GM23248 (cell line): ENCODE measurements at regions not wholly inside any gene's neighbourhood (a gene's known extent, or its start where the extent isn't known, plus 50 kb on each side); places are given as distances from the start of the nearest gene placed in this dataset.

ENCODE experiments used
- DNase-seq: peaks from one replicate; pipeline ENCODE4 v3.0.0-alpha.2; 2015
- H2AFZ ChIP-seq: fragments of 200-600 bp; sonication (generic); 2 replicates; pipeline ENCODE4 v1.6.1; 2016; ENCODE audit warnings: antibody characterized with exemption
- H3F3A ChIP-seq: fragments of 200-600 bp; sonication (generic); 2 replicates; pipeline ENCODE4 v1.6.1; 2016; ENCODE audit warnings: mild to moderate bottlenecking, antibody characterized with exemption, mixed run types; ENCODE audit not compliant: insufficient read depth
- H3K27ac ChIP-seq: fragments of 200-600 bp; sonication (generic); 2 replicates; pipeline ENCODE4 v1.5.1; 2016; ENCODE audit warnings: mild to moderate bottlenecking
- H3K27me3 ChIP-seq: fragments of 200-600 bp; sonication (generic); replicated peaks from 2 replicates; pipeline ENCODE4 v1.6.1; 2016; ENCODE audit warnings: mild to moderate bottlenecking; ENCODE audit not compliant: insufficient read depth
- H3K36me3 ChIP-seq: fragments of 200-600 bp; sonication (generic); 2 replicates; pipeline ENCODE4 v1.6.1; 2016; ENCODE audit warnings: low read depth, mild to moderate bottlenecking
- H3K4me1 ChIP-seq: fragments of 200-600 bp; sonication (generic); 2 replicates; pipeline ENCODE4 v1.6.1; 2016; ENCODE audit warnings: mild to moderate bottlenecking; ENCODE audit not compliant: insufficient read depth
- H3K4me2 ChIP-seq: fragments of 200-600 bp; sonication (generic); one replicate; pipeline ENCODE4 v1.6.1; 2016; ENCODE audit warnings: mild to moderate bottlenecking; ENCODE audit not compliant: unreplicated experiment
- H3K4me3 ChIP-seq: fragments of 200-600 bp; sonication (generic); 2 replicates; pipeline ENCODE4 v1.5.1; 2016; ENCODE audit warnings: mild to moderate bottlenecking
- H3K79me2 ChIP-seq: fragments of 200-600 bp; sonication (generic); 2 replicates; pipeline ENCODE4 v1.6.1; 2016; ENCODE audit warnings: mild to moderate bottlenecking; ENCODE audit not compliant: insufficient read depth
- H3K9ac ChIP-seq: fragments of 200-600 bp; sonication (generic); 2 replicates; pipeline ENCODE4 v1.6.1; 2016; ENCODE audit warnings: mild to moderate bottlenecking
- H3K9me2 ChIP-seq: fragments of 200-600 bp; sonication (generic); 2 replicates; pipeline ENCODE4 v1.6.1; 2016; ENCODE audit warnings: mixed run types, mild to moderate bottlenecking, moderate library complexity; ENCODE audit not compliant: insufficient read depth
- H3K9me3 ChIP-seq: fragments of 200-600 bp; sonication (generic); one replicate; pipeline ENCODE4 v1.6.1; 2017; ENCODE audit warnings: low read depth
- H4K20me1 ChIP-seq: fragments of 200-600 bp; sonication (generic); 2 replicates; pipeline ENCODE4 v1.6.0; 2016; ENCODE audit not compliant: insufficient read depth
- EZH2 ChIP-seq: fragments of 200-600 bp; sonication (generic); IDR thresholded peaks from 2 replicates; pipeline ENCODE4 v1.6.1; 2018; ENCODE audit warnings: antibody characterized with exemption, mild to moderate bottlenecking; ENCODE audit not compliant: insufficient read depth, poor library complexity, severe bottlenecking
- EZH2phosphoT487 ChIP-seq: fragments of 200-600 bp; sonication (generic); IDR thresholded peaks from 2 replicates; pipeline ENCODE4 v1.6.1; 2018; ENCODE audit warnings: antibody characterized with exemption, moderate library complexity, mild to moderate bottlenecking, low read depth; ENCODE audit not compliant: insufficient read depth
- WGBS, 2 experiments: methylation state at CpG; one replicate each; pipeline ENCODE4 v1.1.6; 2015 to 2017; ENCODE audit warnings: low lambda C conversion rate in 2 of 2, low coverage in 1 of 2; ENCODE audit errors: missing lambda C conversion rate in 2 of 2; 5-methylcytosine and 5-hydroxymethylcytosine counted together
- in situ Hi-C: fragments of 300-500 bp; cut with MboI; formaldehyde crosslinking; loops from 2 replicates; pipeline ENCODE4 v1.15.0; 2020

GRCh38 chr13:40460116-40460515, 206.3 kb downstream of the FOXO1 start:
- WGBS, 2 experiments: 28 to 34% methylated on average over 3 of the region's 3 CpGs
- TF ChIP-seq EZH2phosphoT487 (no peak), EZH2 (no peak)
- H3K9ac ChIP-seq: no peak overlapping the region
- no peaks in the 10 kb centered on the region for H3F3A ChIP-seq
- DNase-seq: peak; percentile 32
- H3K79me2 ChIP-seq: no peaks in the 10 kb centered on the region
- H3K27ac ChIP-seq: no peak overlapping the region
- no peak overlapping the region for H3K4me2 ChIP-seq
- H3K4me1 ChIP-seq: no peaks in the 10 kb centered on the region
- H3K4me3 ChIP-seq: no peak overlapping the region
- no peak overlapping the region for H2AFZ ChIP-seq
- no peaks in the 10 kb centered on the region for H3K9me3 ChIP-seq
- no peaks in the 10 kb centered on the region for H3K9me2 ChIP-seq
- no peaks in the 10 kb centered on the region; the same call in 1 of the 2 replicates for H3K27me3 ChIP-seq
- in situ Hi-C loops: no loop called here
- no peaks in the 10 kb centered on the region for H3K36me3 ChIP-seq
- H4K20me1 ChIP-seq: no peaks in the 10 kb centered on the region

DNA sequence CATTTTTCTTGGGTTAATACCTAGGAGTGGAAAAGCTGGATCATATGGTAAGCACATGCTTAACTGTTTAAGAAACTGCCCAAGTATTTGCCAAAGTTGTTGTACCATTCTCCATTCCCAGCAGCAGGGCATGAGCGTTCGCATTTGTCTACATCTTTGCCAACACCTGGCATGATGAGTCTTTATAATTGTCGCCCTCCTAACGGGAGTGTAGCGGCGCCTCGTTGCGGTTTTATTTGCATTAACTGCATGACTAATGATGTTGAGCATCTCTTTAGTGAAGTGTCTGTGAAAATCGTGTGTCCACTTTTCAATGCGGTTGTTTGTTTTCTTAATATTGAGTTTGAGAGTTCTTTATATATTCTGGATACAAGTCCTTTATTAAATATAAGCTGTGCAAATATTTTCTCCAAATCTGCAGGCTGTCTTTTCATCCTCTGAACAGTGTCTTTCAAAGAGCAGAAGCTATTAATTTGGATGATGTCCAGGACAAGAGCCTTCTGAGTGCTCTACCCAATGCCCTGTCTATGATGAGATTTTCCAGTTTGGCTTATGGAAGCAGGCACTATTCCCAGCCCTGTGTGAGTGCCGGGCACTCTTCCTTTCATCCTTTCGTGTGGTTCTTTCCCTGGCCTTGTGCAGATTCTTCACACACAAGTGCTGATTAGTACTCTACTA, 202.0 kb downstream of the FOXO1 start:
- 52% methylated on average over 12 of the region's 12 CpGs for WGBS, 2 experiments
- no peak overlapping the region for H2AFZ ChIP-seq
- no peaks in the 10 kb centered on the region for H3K36me3 ChIP-seq
- H3K9me2 ChIP-seq: no peaks in the 10 kb centered on the region
- no peak overlapping the region for H3K4me2 ChIP-seq
- in situ Hi-C loops: no loop called here
- no peaks in the 10 kb centered on the region for H3F3A ChIP-seq
- H3K4me3 ChIP-seq: no peak overlapping the region
- H4K20me1 ChIP-seq: no peaks in the 10 kb centered on the region
- no peak overlapping the region for H3K9ac ChIP-seq
- H3K27ac ChIP-seq: no peak overlapping the region
- no peak for TF ChIP-seq EZH2
- no peak for TF ChIP-seq EZH2phosphoT487
- H3K4me1 ChIP-seq: no peaks in the 10 kb centered on the region
- no peak for DNase-seq
- H3K9me3 ChIP-seq: no peaks in the 10 kb centered on the region
- no peaks in the 10 kb centered on the region for H3K27me3 ChIP-seq
- no peaks in the 10 kb centered on the region for H3K79me2 ChIP-seq

DNA sequence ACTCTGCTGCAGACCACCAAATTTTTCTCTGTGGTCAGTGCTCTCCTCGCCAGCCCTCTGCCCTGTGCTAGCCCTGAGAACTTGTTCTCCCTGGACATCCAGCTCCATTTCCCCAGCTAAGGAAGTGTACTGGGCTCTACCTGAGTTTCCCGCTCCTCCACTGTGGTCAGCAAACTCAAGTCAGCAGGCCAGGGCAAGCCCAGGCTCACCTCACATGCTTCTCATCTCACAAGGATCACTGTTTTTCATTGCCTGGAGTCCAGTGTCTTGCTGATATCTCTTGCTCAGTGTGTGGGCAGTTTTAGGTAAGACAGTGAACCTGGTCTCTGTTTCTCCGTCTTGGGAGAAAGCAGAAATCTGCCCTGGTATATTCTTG, 201.4 kb downstream of the FOXO1 start:
- no peak overlapping the region for H3K4me2 ChIP-seq
- H3F3A ChIP-seq: no peaks in the 10 kb centered on the region
- no peak overlapping the region for H3K27ac ChIP-seq
- DNase-seq: no peak
- H3K4me1 ChIP-seq: no peaks in the 10 kb centered on the region
- TF ChIP-seq EZH2 (no peak), EZH2phosphoT487 (no peak)
- no peak overlapping the region for H2AFZ ChIP-seq
- H4K20me1 ChIP-seq: no peaks in the 10 kb centered on the region
- no peak overlapping the region for H3K9ac ChIP-seq
- H3K9me2 ChIP-seq: no peaks in the 10 kb centered on the region
- H3K79me2 ChIP-seq: no peaks in the 10 kb centered on the region
- WGBS, 2 experiments: 58 to 74% methylated on average over 3 of the region's 3 CpGs
- in situ Hi-C loops: no loop called here
- H3K36me3 ChIP-seq: no peaks in the 10 kb centered on the region
- H3K27me3 ChIP-seq: no peaks in the 10 kb centered on the region
- H3K9me3 ChIP-seq: no peaks in the 10 kb centered on the region
- no peak overlapping the region for H3K4me3 ChIP-seq

GRCh38 chr13:40466272-40466671, 200.2 kb downstream of the FOXO1 start:
- Histone ChIP-seq H3K79me2 (no peaks in the 10 kb centered on the region), H2AFZ (no peak overlapping the region), H3K4me1 (no peaks in the 10 kb centered on the region), H3F3A (no peaks in the 10 kb centered on the region), H3K36me3 (no peaks in the 10 kb centered on the region), H3K4me2 (no peak overlapping the region), H3K9me3 (no peaks in the 10 kb centered on the region), H3K4me3 (no peak overlapping the region), H3K27ac (no peak overlapping the region), H4K20me1 (no peaks in the 10 kb centered on the region), H3K9me2 (no peaks in the 10 kb centered on the region), H3K27me3 (no peaks in the 10 kb centered on the region), H3K9ac (no peak overlapping the region)
- no peak for DNase-seq
- in situ Hi-C loops: no loop called here
- no peak for TF ChIP-seq EZH2phosphoT487
- no peak for TF ChIP-seq EZH2
- 73 to 77% methylated on average over 6 of the region's 6 CpGs for WGBS, 2 experiments
